Epithelial cell of esophagus (primary cell): ENCODE measurements at regions not wholly inside any gene's neighbourhood (a gene's known extent, or its start where the extent isn't known, plus 50 kb on each side); places are given as distances from the start of the nearest gene placed in this dataset.
A peak's percentile ranks its signal among the peaks of the same experiment; 100 is the strongest.

Source experiments
- DNase-seq: peaks from one replicate; pipeline ENCODE4 v3.0.0; 2010; ENCODE audit warnings: low read depth
- H3K4me3 ChIP-seq: 2 replicates; pipeline ENCODE4 v1.5.1; 2011; ENCODE audit warnings: mild to moderate bottlenecking, low read length, control low read depth
- CTCF ChIP-seq: IDR thresholded peaks from 2 replicates; pipeline ENCODE4 v1.5.1; 2011; ENCODE audit warnings: low read depth, mild to moderate bottlenecking, low read length, control low read depth, inconsistent platforms; ENCODE audit not compliant: insufficient read depth; ENCODE audit errors: missing control alignments

GRCh38 chr6:40165036-40165709, 230.9 kb upstream of the MOCS1 start:
- no peak for DNase-seq
- no peak for TF ChIP-seq CTCF

GRCh38 chr6:40164345-40164755, 230.1 kb upstream of the MOCS1 start:
- DNase-seq, result no peak
- no peak overlapping the region for H3K4me3 ChIP-seq
- TF ChIP-seq CTCF, result no peak

More at GRCh38 chr6:40165036-40165709, 230.9 kb upstream of the MOCS1 start:
- H3K4me3 ChIP-seq, result no peak overlapping the region

- TF ChIP-seq CTCF, result no peak
- H3K4me3 ChIP-seq, result no peak overlapping the region
- DNase-seq, result no peak
Measured at GRCh38 chr6:40163924-40164323, 229.7 kb upstream of the MOCS1 start.

GRCh38 chr6:40162074-40162473, 227.8 kb upstream of the MOCS1 start:
- no peak for TF ChIP-seq CTCF
- no peak for DNase-seq
- H3K4me3 ChIP-seq, result no peak overlapping the region

GRCh38 chr6:40160826-40161225, 226.6 kb upstream of the MOCS1 start:
- H3K4me3 ChIP-seq, result no peak overlapping the region
- no peak for TF ChIP-seq CTCF
- peak; percentile 11 for DNase-seq

GRCh38 chr6:40159865-40160264, 225.6 kb upstream of the MOCS1 start:
- DNase-seq, result no peak
- no peak for TF ChIP-seq CTCF
- H3K4me3 ChIP-seq, result no peak overlapping the region
